WERI-Rb-1 (cell line): ENCODE measurements at regions not wholly inside any gene's neighbourhood (a gene's known extent, or its start where the extent isn't known, plus 50 kb on each side); places are given as distances from the start of the nearest gene placed in this dataset.

ENCODE experiments used
- DNase-seq: peaks from one replicate; pipeline ENCODE4 v3.0.0-alpha.2; 2020
- H3K27ac ChIP-seq: fragments of 250-450 bp; sonication (Bioruptor Pico); 2 replicates; pipeline ENCODE4 v1.5.1; 2020; ENCODE audit warnings: mild to moderate bottlenecking, moderate library complexity
- H3K27me3 ChIP-seq: fragments of 250-450 bp; sonication (Bioruptor Pico); 2 replicates; pipeline ENCODE4 v1.5.1; 2021; ENCODE audit warnings: mild to moderate bottlenecking, low read depth, moderate library complexity; ENCODE audit not compliant: insufficient read depth, severe bottlenecking
- H3K36me3 ChIP-seq: fragments of 250-450 bp; sonication (Bioruptor Pico); 2 replicates; pipeline ENCODE4 v1.5.1; 2020; ENCODE audit warnings: mild to moderate bottlenecking, moderate library complexity
- H3K4me3 ChIP-seq: 2 replicates; pipeline ENCODE4 v1.5.1; 2011; ENCODE audit warnings: low read depth, mild to moderate bottlenecking, control low read depth, low read length
- H3K9me3 ChIP-seq: fragments of 250-450 bp; sonication (Bioruptor Pico); 2 replicates; pipeline ENCODE4 v1.5.1; 2021; ENCODE audit warnings: mild to moderate bottlenecking, moderate library complexity; ENCODE audit not compliant: severe bottlenecking
- TF ChIP-seq, protein P1 (sequence below): IDR thresholded peaks from 2 replicates; pipeline ENCODE4 v1.5.1; 2011; ENCODE audit warnings: low read depth, mild to moderate bottlenecking, control low read depth, inconsistent platforms, low read length

DNA sequence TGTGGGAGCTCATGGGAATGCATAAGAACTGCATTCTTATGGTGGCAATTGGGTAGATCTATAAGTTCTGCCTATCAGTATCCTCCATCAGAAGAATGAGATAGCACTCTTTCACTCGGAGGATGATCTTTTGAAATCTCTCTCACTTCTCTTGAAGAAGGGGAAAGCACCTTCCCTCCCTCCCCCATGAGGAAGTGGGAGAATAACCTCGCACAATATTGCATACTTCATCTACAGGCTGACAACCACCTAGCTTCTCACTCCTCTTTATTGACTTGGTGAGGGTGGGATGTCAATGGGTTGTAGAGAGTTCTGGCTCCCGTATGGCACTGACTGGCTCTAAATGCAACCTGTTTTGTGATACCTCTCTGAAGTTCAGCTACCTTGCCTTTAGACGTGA is 146.7 kb upstream of the SPOCK3 start:
- DNase-seq: no peak
- Histone ChIP-seq H3K36me3 (no peaks in the 10 kb centered on the region), H3K9me3 (no peaks in the 10 kb centered on the region), H3K27me3 (no peaks in the 10 kb centered on the region), H3K27ac (no peak overlapping the region), H3K4me3 (no peak overlapping the region)
- TF ChIP-seq, protein P1, sequence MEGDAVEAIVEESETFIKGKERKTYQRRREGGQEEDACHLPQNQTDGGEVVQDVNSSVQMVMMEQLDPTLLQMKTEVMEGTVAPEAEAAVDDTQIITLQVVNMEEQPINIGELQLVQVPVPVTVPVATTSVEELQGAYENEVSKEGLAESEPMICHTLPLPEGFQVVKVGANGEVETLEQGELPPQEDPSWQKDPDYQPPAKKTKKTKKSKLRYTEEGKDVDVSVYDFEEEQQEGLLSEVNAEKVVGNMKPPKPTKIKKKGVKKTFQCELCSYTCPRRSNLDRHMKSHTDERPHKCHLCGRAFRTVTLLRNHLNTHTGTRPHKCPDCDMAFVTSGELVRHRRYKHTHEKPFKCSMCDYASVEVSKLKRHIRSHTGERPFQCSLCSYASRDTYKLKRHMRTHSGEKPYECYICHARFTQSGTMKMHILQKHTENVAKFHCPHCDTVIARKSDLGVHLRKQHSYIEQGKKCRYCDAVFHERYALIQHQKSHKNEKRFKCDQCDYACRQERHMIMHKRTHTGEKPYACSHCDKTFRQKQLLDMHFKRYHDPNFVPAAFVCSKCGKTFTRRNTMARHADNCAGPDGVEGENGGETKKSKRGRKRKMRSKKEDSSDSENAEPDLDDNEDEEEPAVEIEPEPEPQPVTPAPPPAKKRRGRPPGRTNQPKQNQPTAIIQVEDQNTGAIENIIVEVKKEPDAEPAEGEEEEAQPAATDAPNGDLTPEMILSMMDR: no peak

DNA sequence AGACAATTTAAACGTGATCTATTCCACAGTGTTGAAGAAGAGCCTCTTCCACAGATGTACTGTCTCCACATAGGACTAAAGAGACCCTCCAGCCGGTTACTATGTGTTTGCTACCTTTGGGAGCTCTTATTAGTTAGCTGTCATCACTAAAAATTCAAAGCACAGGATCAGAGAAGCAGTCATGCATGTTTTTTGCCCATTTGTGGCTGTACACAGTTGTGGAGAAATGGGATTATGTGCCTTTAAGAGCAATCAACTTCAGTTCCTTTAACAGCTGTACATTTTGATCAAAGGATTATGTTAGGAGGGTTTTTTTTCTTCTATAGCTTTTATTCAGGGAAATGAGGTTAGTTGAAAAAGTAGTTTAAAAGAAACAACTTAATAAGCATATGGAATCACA is 149.0 kb upstream of the SPOCK3 start:
- H3K27ac ChIP-seq: no peak overlapping the region

DNA sequence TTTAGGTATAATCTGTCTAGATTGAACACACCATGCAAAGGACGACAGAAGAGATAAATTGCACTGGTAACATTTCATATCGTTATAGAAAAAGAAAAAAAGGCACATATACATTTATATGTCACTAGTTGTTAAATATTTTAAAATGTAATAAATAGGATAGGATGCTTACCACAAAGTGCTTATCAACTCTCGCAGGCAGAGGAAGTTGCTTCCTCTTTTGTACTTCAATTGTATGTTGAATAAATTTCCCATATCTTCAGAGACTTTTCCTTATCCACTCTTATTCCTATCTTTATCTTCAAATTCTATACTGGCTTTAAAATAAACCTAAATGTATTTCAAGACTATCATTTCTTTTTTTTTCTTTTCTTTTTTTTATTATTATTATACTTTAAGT is 163.3 kb upstream of the SPOCK3 start:
- Histone ChIP-seq H3K27me3 (no peaks in the 10 kb centered on the region), H3K27ac (no peak overlapping the region), H3K36me3 (no peaks in the 10 kb centered on the region), H3K9me3 (no peaks in the 10 kb centered on the region), H3K4me3 (no peak overlapping the region)
- no peak for DNase-seq
- TF ChIP-seq, protein P1: no peak

More for the DNA sequence above, 149.0 kb upstream of the SPOCK3 start:
- no peak overlapping the region for H3K4me3 ChIP-seq
- DNase-seq: no peak
- TF ChIP-seq, protein P1: no peak
- H3K27me3 ChIP-seq: no peaks in the 10 kb centered on the region
- H3K36me3 ChIP-seq: no peaks in the 10 kb centered on the region
- H3K9me3 ChIP-seq: no peaks in the 10 kb centered on the region

DNA sequence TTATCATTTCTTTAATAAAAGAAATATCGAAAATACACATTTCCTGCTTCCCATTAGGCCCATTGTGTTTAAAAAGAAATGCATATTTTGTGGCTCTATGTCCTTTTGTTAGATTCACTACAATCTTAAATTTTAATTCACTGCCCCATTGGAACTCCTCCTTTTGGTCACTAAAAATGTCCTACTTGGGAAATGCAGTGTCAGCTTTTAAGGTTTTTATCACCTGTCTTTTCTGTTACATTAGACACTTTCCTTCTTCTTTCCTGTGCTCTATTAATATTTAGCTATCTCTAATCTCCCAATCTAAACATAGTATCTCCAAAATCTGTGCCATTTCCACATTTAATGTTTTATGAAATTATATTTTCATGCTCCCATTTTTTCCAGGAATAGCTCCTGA is 164.9 kb upstream of the SPOCK3 start:
- TF ChIP-seq, protein P1: no peak
- no peak overlapping the region for H3K27ac ChIP-seq
- H3K36me3 ChIP-seq: no peaks in the 10 kb centered on the region
- H3K27me3 ChIP-seq: no peaks in the 10 kb centered on the region
- H3K9me3 ChIP-seq: no peaks in the 10 kb centered on the region
- no peak overlapping the region for H3K4me3 ChIP-seq
- DNase-seq: no peak

DNA sequence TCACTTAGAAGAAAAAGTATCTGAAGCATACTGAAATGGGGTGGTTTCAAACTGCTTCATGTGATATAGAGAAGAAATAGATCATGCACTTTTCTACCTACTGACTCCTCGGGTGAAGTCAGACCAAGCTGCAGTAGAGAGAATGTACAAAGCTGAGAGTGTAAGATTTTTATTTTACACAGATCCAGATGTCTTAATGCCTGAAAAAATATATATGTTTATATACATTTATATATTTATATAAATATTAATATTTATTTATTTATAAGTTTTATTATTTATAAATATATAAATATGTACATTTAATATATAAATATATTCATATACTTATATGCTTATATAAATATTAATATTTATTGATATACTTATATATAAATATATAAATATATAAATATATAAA is 171.9 kb upstream of the SPOCK3 start:
- no peaks in the 10 kb centered on the region for H3K9me3 ChIP-seq
- DNase-seq: no peak
- H3K4me3 ChIP-seq: no peak overlapping the region
- TF ChIP-seq, protein P1: no peak
- H3K27me3 ChIP-seq: no peaks in the 10 kb centered on the region
- H3K36me3 ChIP-seq: no peaks in the 10 kb centered on the region
- no peak overlapping the region for H3K27ac ChIP-seq

DNA sequence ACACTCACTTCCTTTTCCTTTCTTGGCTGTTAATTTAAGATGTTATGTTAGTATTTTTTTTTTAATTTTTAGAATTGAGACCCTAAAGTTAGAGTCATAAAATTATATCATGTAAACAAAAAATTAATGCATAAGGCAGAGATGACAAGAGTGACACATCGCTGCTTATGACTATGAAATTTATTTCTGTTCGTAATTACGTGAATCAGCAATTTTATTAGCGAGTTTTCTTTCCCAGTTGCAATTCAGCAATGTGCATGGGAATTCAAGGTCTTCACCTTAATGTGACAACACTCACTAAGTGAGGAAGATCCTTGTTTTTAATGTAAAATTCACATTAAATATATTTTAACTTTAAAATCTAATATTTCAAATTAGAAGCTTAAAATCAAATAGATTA is 181.2 kb upstream of the SPOCK3 start:
- no peaks in the 10 kb centered on the region for H3K9me3 ChIP-seq
- no peaks in the 10 kb centered on the region for H3K27me3 ChIP-seq
- TF ChIP-seq, protein P1: no peak
- H3K36me3 ChIP-seq: no peaks in the 10 kb centered on the region
- no peak overlapping the region for H3K4me3 ChIP-seq
- no peak overlapping the region for H3K27ac ChIP-seq
- no peak for DNase-seq
